ENCODE measurements at regions not wholly inside any gene's neighbourhood (a gene's known extent, or its start where the extent isn't known, plus 50 kb on each side); places are given as distances from the start of the nearest gene placed in this dataset.

DNA sequence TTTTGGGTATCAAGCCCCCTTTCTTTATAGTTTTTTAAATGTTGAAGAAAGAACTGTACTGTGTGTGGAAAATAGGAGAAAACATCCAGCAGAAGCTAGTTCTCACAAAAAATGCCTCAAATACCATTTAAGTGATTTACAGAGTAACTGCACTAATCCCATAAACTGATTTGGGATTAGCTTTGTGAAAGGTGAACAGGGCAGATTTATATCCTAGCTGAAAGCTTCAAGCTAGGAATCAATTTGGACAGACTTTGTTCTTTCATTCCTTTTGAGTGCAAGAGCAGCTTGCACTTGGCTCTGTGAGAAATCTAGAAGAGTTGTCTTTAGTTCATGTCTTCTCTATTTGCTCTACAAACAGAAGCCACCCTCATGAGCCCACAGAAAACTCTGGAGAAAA lies 183.9 kb upstream of the VRK2 start:
- Histone ChIP-seq H3K4me3 (ENCODE audit: low read depth, low read length) (no peak overlapping the region), H3K27me3 (ENCODE audit: control insufficient read depth, insufficient read depth, low read length) (no peaks in the 10 kb centered on the region), H3K36me3 (ENCODE audit: control insufficient read depth, insufficient read depth, low read length) (no peaks in the 10 kb centered on the region)
- TF ChIP-seq, protein P1, sequence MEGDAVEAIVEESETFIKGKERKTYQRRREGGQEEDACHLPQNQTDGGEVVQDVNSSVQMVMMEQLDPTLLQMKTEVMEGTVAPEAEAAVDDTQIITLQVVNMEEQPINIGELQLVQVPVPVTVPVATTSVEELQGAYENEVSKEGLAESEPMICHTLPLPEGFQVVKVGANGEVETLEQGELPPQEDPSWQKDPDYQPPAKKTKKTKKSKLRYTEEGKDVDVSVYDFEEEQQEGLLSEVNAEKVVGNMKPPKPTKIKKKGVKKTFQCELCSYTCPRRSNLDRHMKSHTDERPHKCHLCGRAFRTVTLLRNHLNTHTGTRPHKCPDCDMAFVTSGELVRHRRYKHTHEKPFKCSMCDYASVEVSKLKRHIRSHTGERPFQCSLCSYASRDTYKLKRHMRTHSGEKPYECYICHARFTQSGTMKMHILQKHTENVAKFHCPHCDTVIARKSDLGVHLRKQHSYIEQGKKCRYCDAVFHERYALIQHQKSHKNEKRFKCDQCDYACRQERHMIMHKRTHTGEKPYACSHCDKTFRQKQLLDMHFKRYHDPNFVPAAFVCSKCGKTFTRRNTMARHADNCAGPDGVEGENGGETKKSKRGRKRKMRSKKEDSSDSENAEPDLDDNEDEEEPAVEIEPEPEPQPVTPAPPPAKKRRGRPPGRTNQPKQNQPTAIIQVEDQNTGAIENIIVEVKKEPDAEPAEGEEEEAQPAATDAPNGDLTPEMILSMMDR (IDR thresholded peaks at IDR 0.05; ENCODE audit: insufficient read depth, low read length, poor library complexity, severe bottlenecking), result no peak
- DNase-seq (ENCODE audit: low read depth), result no peak

DNA sequence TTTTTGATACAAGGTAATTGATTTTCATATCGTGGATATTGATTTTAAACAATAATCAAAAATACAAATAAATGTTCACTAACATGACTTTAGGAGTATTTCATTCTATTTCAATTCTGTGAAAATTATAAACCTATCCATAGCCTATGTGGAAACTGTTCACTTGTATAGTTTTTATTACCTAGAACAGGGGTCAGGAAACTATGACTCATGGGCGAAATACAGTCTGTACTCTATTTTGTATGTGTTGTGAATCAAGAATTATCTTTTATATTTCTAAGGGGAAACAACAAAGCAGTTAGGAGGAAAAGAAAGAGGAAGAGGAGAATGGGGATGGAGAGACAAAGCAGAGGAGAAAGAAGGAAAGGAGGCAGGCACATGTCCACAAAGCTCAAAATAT lies 181.7 kb upstream of the VRK2 start:
- H3K4me3 ChIP-seq (ENCODE audit: low read depth, low read length), result no peak overlapping the region
- TF ChIP-seq, protein P1 (IDR thresholded peaks at IDR 0.05; ENCODE audit: insufficient read depth, low read length, poor library complexity, severe bottlenecking), result no peak
- no peaks in the 10 kb centered on the region for H3K36me3 ChIP-seq (ENCODE audit: control insufficient read depth, insufficient read depth, low read length)
- DNase-seq (ENCODE audit: low read depth), result no peak
- no peaks in the 10 kb centered on the region for H3K27me3 ChIP-seq (ENCODE audit: control insufficient read depth, insufficient read depth, low read length)

DNA sequence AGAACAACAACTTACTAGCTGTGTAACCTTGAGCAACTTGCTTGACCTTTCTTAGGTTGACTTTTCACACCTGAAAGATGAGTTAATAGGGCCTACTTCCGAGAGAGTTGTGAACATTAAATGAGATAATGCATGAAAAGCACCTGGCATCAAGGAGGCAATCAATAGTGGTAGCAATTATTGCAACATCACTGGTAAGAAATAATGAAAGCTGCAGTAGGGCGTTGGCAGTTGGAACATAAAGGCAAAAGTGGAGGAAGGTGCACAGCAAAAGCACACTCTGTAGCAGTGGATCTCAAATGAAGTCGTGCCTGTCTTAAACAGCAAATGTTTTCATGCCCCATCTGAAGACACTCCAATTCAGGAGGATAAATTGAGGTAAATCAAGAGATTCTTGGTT lies 178.9 kb upstream of the VRK2 start:
- TF ChIP-seq, protein P1 (IDR thresholded peaks at IDR 0.05; ENCODE audit: insufficient read depth, low read length, poor library complexity, severe bottlenecking), result no peak
- H3K4me3 ChIP-seq (ENCODE audit: low read depth, low read length), result no peak overlapping the region

DNA sequence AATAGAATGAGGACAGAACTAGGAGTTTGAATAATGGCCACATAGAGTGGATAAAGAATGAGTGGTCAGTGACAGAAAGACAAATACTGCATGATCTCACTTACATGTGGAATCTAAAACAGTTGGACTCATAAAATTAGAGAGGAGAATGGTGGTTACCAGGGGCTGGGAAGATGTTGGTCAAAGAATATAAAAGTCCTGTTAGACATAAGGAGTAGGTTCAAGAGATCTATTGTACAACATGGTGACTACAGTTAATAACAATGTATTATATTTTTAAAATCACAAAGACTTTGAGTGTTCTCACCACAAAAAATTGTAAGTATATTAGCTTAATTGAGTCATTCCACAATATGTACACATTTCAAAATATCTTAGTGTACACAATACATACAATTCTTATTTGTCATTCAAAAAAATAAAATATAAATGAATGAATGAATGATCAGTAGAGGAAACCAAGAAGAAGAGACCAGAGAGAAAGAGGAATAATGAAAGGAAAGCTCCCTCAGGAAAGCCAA lies 177.9 kb upstream of the VRK2 start:
- TF ChIP-seq, protein P1 (IDR thresholded peaks at IDR 0.05; ENCODE audit: insufficient read depth, low read length, poor library complexity, severe bottlenecking), result no peak
- Histone ChIP-seq H3K36me3 (ENCODE audit: control insufficient read depth, insufficient read depth, low read length) (no peaks in the 10 kb centered on the region), H3K4me3 (ENCODE audit: low read depth, low read length) (no peak overlapping the region), H3K27me3 (ENCODE audit: control insufficient read depth, insufficient read depth, low read length) (no peaks in the 10 kb centered on the region)
- no peak for DNase-seq (ENCODE audit: low read depth)

More for the DNA sequence above, 178.9 kb upstream of the VRK2 start:
- H3K27me3 ChIP-seq (ENCODE audit: control insufficient read depth, insufficient read depth, low read length), result no peaks in the 10 kb centered on the region
- no peak for DNase-seq (ENCODE audit: low read depth)
- no peaks in the 10 kb centered on the region for H3K36me3 ChIP-seq (ENCODE audit: control insufficient read depth, insufficient read depth, low read length)

DNA sequence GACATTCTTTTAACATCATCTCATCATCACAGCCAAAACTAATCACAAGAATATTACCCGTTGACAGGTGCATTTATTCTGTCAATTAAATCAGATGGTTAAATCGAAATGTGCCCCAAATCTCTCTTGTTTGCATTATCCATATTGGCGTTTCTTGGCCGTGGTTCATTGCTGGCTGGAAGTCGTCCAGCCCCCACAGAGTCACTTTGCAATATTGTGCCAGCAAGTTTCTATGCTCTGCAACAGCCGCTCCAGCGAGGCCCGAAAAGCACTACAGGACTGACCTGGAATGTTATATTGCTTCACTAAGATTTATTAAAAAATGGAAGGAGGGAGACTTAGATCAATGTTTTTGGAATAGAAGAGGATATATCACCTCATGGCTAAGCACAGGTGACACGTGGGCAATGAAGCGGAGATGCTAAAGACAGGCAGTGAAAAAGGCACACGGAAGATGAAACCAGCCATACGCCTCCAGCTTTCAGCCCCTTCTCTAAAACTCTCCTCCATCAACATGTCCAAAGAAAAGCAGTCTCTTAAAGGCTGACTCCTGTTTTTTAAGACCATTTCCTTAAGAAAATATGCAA lies 176.8 kb upstream of the VRK2 start:
- no peaks in the 10 kb centered on the region for H3K36me3 ChIP-seq (ENCODE audit: control insufficient read depth, insufficient read depth, low read length)
- no peaks in the 10 kb centered on the region for H3K27me3 ChIP-seq (ENCODE audit: control insufficient read depth, insufficient read depth, low read length)
- TF ChIP-seq, protein P1 (IDR thresholded peaks at IDR 0.05; ENCODE audit: insufficient read depth, low read length, poor library complexity, severe bottlenecking), result no peak
- DNase-seq (ENCODE audit: low read depth), result no peak
- no peak overlapping the region for H3K4me3 ChIP-seq (ENCODE audit: low read depth, low read length)

DNA sequence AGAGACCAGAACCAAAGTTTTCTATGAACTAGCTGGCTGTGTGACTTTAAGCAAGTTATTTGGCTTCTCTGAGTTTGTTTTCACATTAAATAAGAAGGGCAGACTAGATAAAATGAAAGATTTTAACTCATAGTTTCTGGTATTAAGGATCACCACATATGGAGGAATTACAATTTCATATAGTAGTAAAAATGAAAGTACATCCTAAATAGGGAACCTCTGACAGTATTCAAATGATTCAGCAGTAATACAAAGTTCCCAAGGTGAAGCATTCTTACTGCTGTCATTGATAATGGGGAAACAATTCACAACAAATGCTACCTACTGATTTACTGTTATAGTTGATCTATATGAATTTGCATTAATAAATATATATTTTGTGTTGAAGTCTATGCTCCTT lies 170.3 kb upstream of the VRK2 start:
- no peak overlapping the region for H3K4me3 ChIP-seq (ENCODE audit: low read depth, low read length)
- DNase-seq (ENCODE audit: low read depth), result no peak
- TF ChIP-seq, protein P1 (IDR thresholded peaks at IDR 0.05; ENCODE audit: insufficient read depth, low read length, poor library complexity, severe bottlenecking), result no peak

More for the DNA sequence above, 170.3 kb upstream of the VRK2 start:
- H3K36me3 ChIP-seq (ENCODE audit: control insufficient read depth, insufficient read depth, low read length), result no peaks in the 10 kb centered on the region
- H3K27me3 ChIP-seq (ENCODE audit: control insufficient read depth, insufficient read depth, low read length), result no peaks in the 10 kb centered on the region
